H9 (cell line): ENCODE measurements at regions not wholly inside any gene's neighbourhood (a gene's known extent, or its start where the extent isn't known, plus 50 kb on each side); places are given as distances from the start of the nearest gene placed in this dataset.

ENCODE experiments used
- DNase-seq: peaks from one replicate; pipeline ENCODE4 v3.0.0-alpha.2; 2017
- H2AFZ ChIP-seq: one replicate; pipeline ENCODE4 v1.6.1; 2013; ENCODE audit warnings: mild to moderate bottlenecking, low read length, control low read depth, moderate library complexity
- H2AK5ac ChIP-seq: 2 replicates; pipeline ENCODE4 v1.6.1; 2013; ENCODE audit warnings: low read length, control low read depth, mixed read lengths; ENCODE audit not compliant: insufficient read length
- H2BK120ac ChIP-seq: one replicate; pipeline ENCODE4 v1.6.1; 2013; ENCODE audit warnings: low read depth, mild to moderate bottlenecking, low read length, control low read depth, inconsistent platforms; ENCODE audit not compliant: poor library complexity, severe bottlenecking
- H2BK12ac ChIP-seq: 2 replicates; pipeline ENCODE4 v1.6.1; 2013; ENCODE audit warnings: low read length, control low read depth, mixed read lengths, low read depth; ENCODE audit not compliant: insufficient read length
- H2BK15ac ChIP-seq: 2 replicates; pipeline ENCODE4 v1.6.1; 2013; ENCODE audit warnings: low read depth, low read length, control low read depth
- H2BK20ac ChIP-seq: one replicate; pipeline ENCODE4 v1.6.1; 2013; ENCODE audit warnings: low read depth, mild to moderate bottlenecking, low read length, control low read depth, inconsistent platforms; ENCODE audit not compliant: poor library complexity, severe bottlenecking
- H2BK5ac ChIP-seq: 2 replicates; pipeline ENCODE4 v1.6.1; 2013; ENCODE audit warnings: low read length, control low read depth, mixed read lengths; ENCODE audit not compliant: insufficient read length
- H3K14ac ChIP-seq: 2 replicates; pipeline ENCODE4 v1.6.1; 2013; ENCODE audit warnings: low read length, control low read depth; ENCODE audit not compliant: insufficient read depth
- H3K18ac ChIP-seq: 2 replicates; pipeline ENCODE4 v1.6.1; 2013; ENCODE audit warnings: low read depth, mild to moderate bottlenecking, mixed read lengths, low read length, control low read depth; ENCODE audit not compliant: insufficient read length
- H3K23ac ChIP-seq: 2 replicates; pipeline ENCODE4 v1.6.1; 2013; ENCODE audit warnings: low read length, control low read depth, mixed read lengths, low read depth; ENCODE audit not compliant: insufficient read length
- H3K23me2 ChIP-seq: 2 replicates; pipeline ENCODE4 v1.6.1; 2013; ENCODE audit warnings: low read depth, mild to moderate bottlenecking, mixed read lengths, low read length, control low read depth; ENCODE audit not compliant: insufficient read length, poor library complexity, severe bottlenecking
- H3K27ac ChIP-seq: 2 replicates; pipeline ENCODE4 v1.5.1; 2013; ENCODE audit warnings: low read length, control low read depth, mixed read lengths, low read depth; ENCODE audit not compliant: insufficient read length
- H3K27me3 ChIP-seq: 2 replicates; pipeline ENCODE4 v1.6.1; 2013; ENCODE audit warnings: low read length, control low read depth, inconsistent platforms; ENCODE audit not compliant: insufficient read depth
- H3K4ac ChIP-seq: 2 replicates; pipeline ENCODE4 v1.6.1; 2013; ENCODE audit warnings: low read depth, mild to moderate bottlenecking, control low read depth, inconsistent platforms, low read length, moderate library complexity
- H3K4me1 ChIP-seq: 2 replicates; pipeline ENCODE4 v1.6.1; 2013; ENCODE audit warnings: low read length, control low read depth, inconsistent platforms; ENCODE audit not compliant: insufficient read depth
- H3K4me2 ChIP-seq: 2 replicates; pipeline ENCODE4 v1.6.1; 2013; ENCODE audit warnings: low read length, control low read depth, mixed read lengths; ENCODE audit not compliant: insufficient read length, insufficient read depth
- H3K56ac ChIP-seq: 2 replicates; pipeline ENCODE4 v1.6.1; 2013; ENCODE audit warnings: low read depth, mild to moderate bottlenecking, mixed read lengths, low read length, control low read depth; ENCODE audit not compliant: insufficient read length
- H3K79me1 ChIP-seq: 2 replicates; pipeline ENCODE4 v1.6.1; 2013; ENCODE audit warnings: low read depth, mild to moderate bottlenecking, moderate library complexity, low read length, control low read depth, inconsistent platforms; ENCODE audit not compliant: insufficient read depth, poor library complexity, severe bottlenecking
- H3K79me2 ChIP-seq: 2 replicates; pipeline ENCODE4 v1.6.1; 2013; ENCODE audit warnings: low read length, control low read depth, inconsistent platforms; ENCODE audit not compliant: insufficient read depth
- H3K9ac ChIP-seq: 2 replicates; pipeline ENCODE4 v1.6.1; 2013; ENCODE audit warnings: low read length, control low read depth, mixed read lengths; ENCODE audit not compliant: insufficient read length; ENCODE audit errors: extremely low read depth
- H3K9me3 ChIP-seq: one replicate; pipeline ENCODE4 v1.6.1; 2013; ENCODE audit warnings: low read depth, low read length, inconsistent platforms; ENCODE audit not compliant: control insufficient read depth
- H3T11ph ChIP-seq: one replicate; pipeline ENCODE4 v1.6.1; 2013; ENCODE audit warnings: mild to moderate bottlenecking, low read length, control low read depth, inconsistent platforms
- H4K20me1 ChIP-seq: one replicate; pipeline ENCODE4 v1.6.1; 2013; ENCODE audit not compliant: control insufficient read depth, insufficient read length, insufficient read depth
- H4K5ac ChIP-seq: 2 replicates; pipeline ENCODE4 v1.6.1; 2013; ENCODE audit warnings: low read depth, mild to moderate bottlenecking, mixed read lengths, low read length, control low read depth; ENCODE audit not compliant: insufficient read length
- H4K8ac ChIP-seq: replicated peaks from 2 replicates; pipeline ENCODE4 v1.6.1; 2013; ENCODE audit warnings: low read length, control low read depth, mixed read lengths, low read depth; ENCODE audit not compliant: insufficient read length
- H4K91ac ChIP-seq: 2 replicates; pipeline ENCODE4 v1.6.1; 2013; ENCODE audit warnings: low read depth, mild to moderate bottlenecking, moderate library complexity, mixed read lengths, low read length, control low read depth; ENCODE audit not compliant: insufficient read length
- H3K27ac Mint-ChIP-seq, 3 experiments: 2 replicates in 2 of 3; 3 replicates in 1 of 3; pipeline ENCODE4 v1.8.0; 2020 to 2021; ENCODE audit warnings: mixed read lengths in 3 of 3, mild to moderate bottlenecking in 1 of 3, moderate library complexity in 1 of 3
- H3K27me3 Mint-ChIP-seq: 2 replicates; pipeline ENCODE4 v1.8.0; 2021; ENCODE audit warnings: low read depth, mild to moderate bottlenecking, moderate library complexity, mixed read lengths
- H3K36me3 Mint-ChIP-seq, 3 experiments: 2 replicates in 2 of 3; 3 replicates in 1 of 3; pipeline ENCODE4 v1.8.0; 2020 to 2021; ENCODE audit warnings: low read depth in 3 of 3, mixed read lengths in 3 of 3; ENCODE audit not compliant: insufficient read depth in 1 of 3
- H3K4me1 Mint-ChIP-seq, 2 experiments: 2 replicates each; pipeline ENCODE4 v1.8.0; 2020; ENCODE audit warnings: mixed read lengths in 2 of 2
- H3K4me3 Mint-ChIP-seq, 2 experiments: 2 replicates in 1 of 2; 3 replicates in 1 of 2; pipeline ENCODE4 v1.8.0; 2020 to 2021; ENCODE audit warnings: mild to moderate bottlenecking in 2 of 2, mixed read lengths in 2 of 2, moderate library complexity in 1 of 2
- H3K9me3 Mint-ChIP-seq, 2 experiments: 2 replicates in 1 of 2; 3 replicates in 1 of 2; pipeline ENCODE4 v1.8.0; 2020; ENCODE audit warnings: mild to moderate bottlenecking in 2 of 2, mixed read lengths in 2 of 2, moderate library complexity in 1 of 2
- WGBS: extraction: QIAGEN DNeasy Blood & Tissue Kit; methylation state at CpG from one replicate; pipeline ENCODE4 v1.1.7; 2013; ENCODE audit warnings: missing lambda C conversion rate, low lambda C conversion rate, mixed read lengths; ENCODE audit not compliant: insufficient read length; ENCODE audit errors: extremely low coverage; 5-methylcytosine and 5-hydroxymethylcytosine counted together
- TF ChIP-seq, protein P1 (sequence below): fragments of 200-600 bp; sonication (generic); conservative IDR thresholded peaks from 3 replicates; pipeline ENCODE4 v1.8.0; 2021; ENCODE audit warnings: antibody characterized with exemption, mild to moderate bottlenecking

DNA sequence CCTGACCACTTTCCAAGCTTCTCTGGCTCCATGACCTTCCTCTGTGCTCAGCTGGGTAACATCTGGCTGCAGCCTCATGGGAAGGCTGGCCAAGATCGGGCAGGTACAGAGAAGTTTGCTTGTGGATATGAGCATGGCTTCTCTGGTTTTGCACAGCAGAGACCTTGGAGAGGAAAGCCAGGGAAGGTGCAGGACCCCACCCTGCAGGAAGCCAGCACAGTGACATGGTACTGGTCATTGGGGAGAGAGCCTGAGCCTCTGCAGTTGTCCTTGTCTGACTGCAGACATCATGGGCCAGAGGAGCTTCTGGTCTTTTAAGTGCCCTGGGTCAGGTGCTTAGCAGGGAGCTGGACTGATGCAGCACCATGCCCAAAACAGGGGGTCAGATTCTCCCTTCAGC is 70.6 kb upstream of the LEP start:
- H3K36me3 Mint-ChIP-seq: no peaks in the 10 kb centered on the region
- no peak for DNase-seq
- peaks cover 38% of the 10 kb centered on the region; the same call in 1 of the 2 replicates for H3K27me3 ChIP-seq

More for the DNA sequence above, 70.6 kb upstream of the LEP start:
- no peaks in the 10 kb centered on the region for H3K79me2 ChIP-seq
- H2AFZ ChIP-seq: no peak overlapping the region
- H3K4me1 Mint-ChIP-seq: peaks cover 20 to 30% of the 10 kb centered on the region in 2 experiments
- no peak overlapping the region for H2BK20ac ChIP-seq
- peaks cover 95% of the 10 kb centered on the region for H3K27me3 Mint-ChIP-seq
- no peak overlapping the region for H2BK12ac ChIP-seq
- no peak overlapping the region for H3K18ac ChIP-seq
- H3K14ac ChIP-seq: no peak overlapping the region
- no CpG with 5 or more reads among the region's 1 CpG for WGBS
- peaks cover 15% of the 10 kb centered on the region for H3K23me2 ChIP-seq
- no peaks in the 10 kb centered on the region; a peak in 1 of 5 replicates for H3K9me3 Mint-ChIP-seq
- no peak overlapping the region for H2BK15ac ChIP-seq
- no peak overlapping the region for H3K9ac ChIP-seq
- H3K56ac ChIP-seq: no peak overlapping the region
- H4K20me1 ChIP-seq: no peaks in the 10 kb centered on the region
- H3K4me1 ChIP-seq: no peaks in the 10 kb centered on the region; the same call in 1 of the 2 replicates
- H4K8ac ChIP-seq: no peak overlapping the region
- no peak overlapping the region for H2BK120ac ChIP-seq
- no peak overlapping the region for H3K27ac Mint-ChIP-seq
- TF ChIP-seq, protein P1, sequence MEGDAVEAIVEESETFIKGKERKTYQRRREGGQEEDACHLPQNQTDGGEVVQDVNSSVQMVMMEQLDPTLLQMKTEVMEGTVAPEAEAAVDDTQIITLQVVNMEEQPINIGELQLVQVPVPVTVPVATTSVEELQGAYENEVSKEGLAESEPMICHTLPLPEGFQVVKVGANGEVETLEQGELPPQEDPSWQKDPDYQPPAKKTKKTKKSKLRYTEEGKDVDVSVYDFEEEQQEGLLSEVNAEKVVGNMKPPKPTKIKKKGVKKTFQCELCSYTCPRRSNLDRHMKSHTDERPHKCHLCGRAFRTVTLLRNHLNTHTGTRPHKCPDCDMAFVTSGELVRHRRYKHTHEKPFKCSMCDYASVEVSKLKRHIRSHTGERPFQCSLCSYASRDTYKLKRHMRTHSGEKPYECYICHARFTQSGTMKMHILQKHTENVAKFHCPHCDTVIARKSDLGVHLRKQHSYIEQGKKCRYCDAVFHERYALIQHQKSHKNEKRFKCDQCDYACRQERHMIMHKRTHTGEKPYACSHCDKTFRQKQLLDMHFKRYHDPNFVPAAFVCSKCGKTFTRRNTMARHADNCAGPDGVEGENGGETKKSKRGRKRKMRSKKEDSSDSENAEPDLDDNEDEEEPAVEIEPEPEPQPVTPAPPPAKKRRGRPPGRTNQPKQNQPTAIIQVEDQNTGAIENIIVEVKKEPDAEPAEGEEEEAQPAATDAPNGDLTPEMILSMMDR: no peak
- no peak overlapping the region for H3K4ac ChIP-seq
- no peak overlapping the region for H2AK5ac ChIP-seq
- H4K91ac ChIP-seq: no peak overlapping the region
- H3K9me3 ChIP-seq: no peaks in the 10 kb centered on the region
- H3K27ac ChIP-seq: no peak overlapping the region
- no peaks in the 10 kb centered on the region for H3K79me1 ChIP-seq
- H3K23ac ChIP-seq: no peak overlapping the region
- H3K4me2 ChIP-seq: no peak overlapping the region
- H3K4me3 Mint-ChIP-seq: no peak overlapping the region
- H3T11ph ChIP-seq: no peak overlapping the region
- H2BK5ac ChIP-seq: no peak overlapping the region
- no peak overlapping the region for H4K5ac ChIP-seq
